H1 (cell line): ENCODE measurements at regions not wholly inside any gene's neighbourhood (a gene's known extent, or its start where the extent isn't known, plus 50 kb on each side); places are given as distances from the start of the nearest gene placed in this dataset.
"Not testable (repeated sequence)": the region's sequence is repeated elsewhere in the genome, so short reads cannot be mapped to it uniquely, and the experiment has no call there.

Source experiments
- CTCF ChIA-PET: fragments of 300-600 bp; sonication (Branson Sonifier 250); formaldehyde crosslinking; loops from one replicate; lab custom pipeline; 2021; ENCODE audit not compliant: partially characterized antibody; lab: Charles Lee
- POLR2A ChIA-PET: fragments of 300-600 bp; sonication (Branson Sonifier 250); formaldehyde crosslinking; loops from one replicate; lab custom pipeline; 2021; ENCODE audit warnings: inconsistent platforms; ENCODE audit not compliant: partially characterized antibody; lab: Charles Lee
- DNase-seq, 2 experiments: peaks; one replicate each; pipeline versions ENCODE4 v3.0.0 to v3.0.0-alpha.2; 2010 to 2022; ENCODE audit warnings: low spot score in 2 of 2, low read depth in 1 of 2, mixed read lengths in 1 of 2
- FAIRE-seq: peaks from 2 replicates; lab custom pipeline; 2011; peaks lifted over from hg19 to GRCh38; lab: Jason Lieb, UNC
- H2AFZ ChIP-seq: 2 replicates; pipeline ENCODE4 v1.8.1; 2012; ENCODE audit warnings: low read length, inconsistent platforms
- H2AK5ac ChIP-seq: 2 replicates; pipeline ENCODE4 v1.6.1; 2013; ENCODE audit warnings: low read depth, low read length
- H2BK120ac ChIP-seq: replicated peaks from 2 replicates; pipeline ENCODE3; 2013; ENCODE audit warnings: low read depth, low read length, inconsistent platforms
- H2BK12ac ChIP-seq: 2 replicates; pipeline ENCODE4 v1.6.1; 2013; ENCODE audit warnings: low read depth, low read length
- H2BK15ac ChIP-seq: 2 replicates; pipeline ENCODE4 v1.6.1; 2013; ENCODE audit warnings: low read length
- H2BK20ac ChIP-seq: 2 replicates; pipeline ENCODE4 v1.6.1; 2013; ENCODE audit warnings: low read length
- H2BK5ac ChIP-seq: 2 replicates; pipeline ENCODE4 v1.6.1; 2013; ENCODE audit warnings: low read depth, low read length
- H3K14ac ChIP-seq: 2 replicates; pipeline ENCODE4 v1.6.1; 2013; ENCODE audit warnings: inconsistent platforms; ENCODE audit not compliant: insufficient read length
- H3K18ac ChIP-seq: 2 replicates; pipeline ENCODE4 v1.6.1; 2013; ENCODE audit warnings: low read length; ENCODE audit errors: extremely low read depth
- H3K23ac ChIP-seq: 2 replicates; pipeline ENCODE4 v1.6.1; 2013; ENCODE audit warnings: inconsistent platforms; ENCODE audit not compliant: insufficient read length
- H3K23me2 ChIP-seq: 2 replicates; pipeline ENCODE4 v1.6.1; 2013; ENCODE audit warnings: low read depth, low read length
- H3K27ac ChIP-seq: 2 replicates; pipeline ENCODE4 v1.6.1; 2011; ENCODE audit warnings: low read depth, low read length, inconsistent platforms
- H3K27me3 ChIP-seq, 4 experiments: replicated peaks in 1 of 4; 1 replicate in 1 of 4; 2 replicates in 3 of 4; pipeline versions ENCODE4 v1.6.1 to v1.8.1; 2011 to 2013; ENCODE audit warnings: low read length in 3 of 4, mild to moderate bottlenecking in 3 of 4, inconsistent platforms in 2 of 4, mixed read lengths in 2 of 4, moderate library complexity in 1 of 4; ENCODE audit not compliant: control insufficient read depth in 3 of 4, insufficient read depth in 3 of 4; ENCODE audit errors: extremely low read depth in 1 of 4
- H3K36me3 ChIP-seq, 4 experiments: 2 replicates each; pipeline versions ENCODE4 v1.6.1 to v1.8.1; 2011 to 2013; ENCODE audit warnings: mild to moderate bottlenecking in 4 of 4, low read length in 3 of 4, moderate library complexity in 2 of 4, control low read depth in 1 of 4, inconsistent platforms in 1 of 4; ENCODE audit not compliant: insufficient read depth in 4 of 4, control insufficient read depth in 2 of 4
- H3K4ac ChIP-seq: replicated peaks from 2 replicates; pipeline ENCODE3; 2013; ENCODE audit warnings: low read length, low read depth, mixed read lengths, inconsistent platforms; ENCODE audit not compliant: insufficient read length
- H3K4me1 ChIP-seq, 4 experiments: replicated peaks in 1 of 4; 1 replicate in 1 of 4; 2 replicates in 3 of 4; pipeline versions ENCODE4 v1.6.1 to v1.8.1; 2011 to 2013; ENCODE audit warnings: low read length in 3 of 4, inconsistent platforms in 2 of 4, mixed read lengths in 1 of 4; ENCODE audit not compliant: insufficient read depth in 4 of 4, control insufficient read depth in 3 of 4
- H3K4me2 ChIP-seq, 2 experiments: 2 replicates each; pipeline versions ENCODE4 v1.6.1 to v1.8.1; 2011 to 2013; ENCODE audit warnings: low read depth in 2 of 2, low read length in 2 of 2, control low read depth in 1 of 2, inconsistent platforms in 1 of 2, mild to moderate bottlenecking in 1 of 2; ENCODE audit not compliant: insufficient read depth in 1 of 2
- H3K4me3 ChIP-seq, 4 experiments: fragments of 200-600, 300-600 bp in 1 of 4; sonication (generic), shearing (Covaris generic), sonication (Bioruptor Twin) in 1 of 4; 2 replicates each; pipeline versions ENCODE4 v1.5.1 to v1.8.1; 2011 to 2016; ENCODE audit warnings: low read length in 4 of 4, low read depth in 3 of 4, control low read depth in 2 of 4, inconsistent platforms in 2 of 4, mild to moderate bottlenecking in 2 of 4, mixed read lengths in 1 of 4, moderate library complexity in 1 of 4; ENCODE audit not compliant: insufficient read depth in 2 of 4; ENCODE audit errors: extremely low read depth in 1 of 4
- H3K56ac ChIP-seq: replicated peaks from 2 replicates; pipeline ENCODE3; 2013; ENCODE audit warnings: low read depth, mild to moderate bottlenecking, mixed read lengths, low read length, inconsistent platforms; ENCODE audit not compliant: insufficient read length
- H3K79me1 ChIP-seq: 2 replicates; pipeline ENCODE4 v1.6.1; 2013; ENCODE audit warnings: low read depth, low read length, control low read depth
- H3K79me2 ChIP-seq, 2 experiments: 2 replicates each; pipeline versions ENCODE4 v1.6.1 to v1.8.1; 2012 to 2013; ENCODE audit warnings: low read length in 2 of 2, mild to moderate bottlenecking in 2 of 2, inconsistent platforms in 1 of 2; ENCODE audit not compliant: insufficient read depth in 2 of 2, control insufficient read depth in 1 of 2
- H3K9ac ChIP-seq, 4 experiments: replicated peaks in 1 of 4; 1 replicate in 1 of 4; 2 replicates in 3 of 4; pipeline versions ENCODE4 v1.6.1 to v1.8.1; 2011 to 2013; ENCODE audit warnings: low read depth in 3 of 4, low read length in 3 of 4, control low read depth in 2 of 4, mild to moderate bottlenecking in 2 of 4, moderate library complexity in 2 of 4, inconsistent platforms in 1 of 4; ENCODE audit errors: extremely low read depth in 1 of 4
- H3K9me3 ChIP-seq, 2 experiments: 2 replicates each; pipeline versions ENCODE4 v1.6.1 to v1.8.1; 2012 to 2013; ENCODE audit warnings: mild to moderate bottlenecking in 2 of 2, moderate library complexity in 2 of 2, control low read depth in 1 of 2, inconsistent platforms in 1 of 2, low read depth in 1 of 2, low read length in 1 of 2, mixed read lengths in 1 of 2; ENCODE audit not compliant: insufficient read depth in 2 of 2
- H4K20me1 ChIP-seq, 2 experiments: replicated peaks in 1 of 2; 2 replicates each; pipeline versions ENCODE3 to v1.8.1; 2011 to 2013; ENCODE audit warnings: inconsistent platforms in 2 of 2, low read length in 2 of 2, mild to moderate bottlenecking in 1 of 2; ENCODE audit not compliant: insufficient read depth in 2 of 2, control insufficient read depth in 1 of 2
- H4K5ac ChIP-seq: 2 replicates; pipeline ENCODE4 v1.6.1; 2013; ENCODE audit warnings: low read length, low read depth, mixed read lengths, inconsistent platforms; ENCODE audit not compliant: insufficient read length
- H4K8ac ChIP-seq: 2 replicates; pipeline ENCODE4 v1.8.0; 2013; ENCODE audit warnings: mild to moderate bottlenecking, moderate library complexity, low read length, inconsistent platforms; ENCODE audit not compliant: insufficient read depth; ENCODE audit errors: extremely low read depth
- H4K91ac ChIP-seq: replicated peaks from 2 replicates; pipeline ENCODE3; 2013; ENCODE audit warnings: low read length, mixed read lengths, inconsistent platforms; ENCODE audit not compliant: insufficient read length
- WGBS, 2 experiments: shearing (Covaris generic) in 1 of 2; methylation state at CpG; one replicate each; pipeline versions ENCODE4 v1.1.6 to v1.1.7; 2013 to 2015; ENCODE audit warnings: low lambda C conversion rate in 2 of 2, mixed read lengths in 2 of 2, inconsistent platforms in 1 of 2, low coverage in 1 of 2, missing lambda C conversion rate in 1 of 2; ENCODE audit not compliant: insufficient replicate concordance in 2 of 2, insufficient coverage in 1 of 2, insufficient read length in 1 of 2; ENCODE audit errors: extremely low coverage in 1 of 2, missing lambda C conversion rate in 1 of 2; 5-methylcytosine and 5-hydroxymethylcytosine counted together

- H4K5ac ChIP-seq, H2BK5ac ChIP-seq, H2AK5ac ChIP-seq, H3K36me3 ChIP-seq, H4K20me1 ChIP-seq, H2BK120ac ChIP-seq, H2BK20ac ChIP-seq, POLR2A ChIA-PET, H2BK15ac ChIP-seq, H3K9ac ChIP-seq, H3K79me2 ChIP-seq, DNase-seq, H3K4me3 ChIP-seq, H2AFZ ChIP-seq, H3K27me3 ChIP-seq, H3K23ac ChIP-seq, H3K23me2 ChIP-seq, H3K56ac ChIP-seq, FAIRE-seq, H3K18ac ChIP-seq, H3K4ac ChIP-seq, H2BK12ac ChIP-seq, H3K79me1 ChIP-seq, H3K14ac ChIP-seq, H3K4me1 ChIP-seq, H4K91ac ChIP-seq, H4K8ac ChIP-seq, H3K4me2 ChIP-seq, H3K27ac ChIP-seq: not testable (repeated sequence)
- 66% methylated on average over 4 of the region's 4 CpGs; no CpG with 5 or more reads in 1 of the 2 experiments for WGBS, 2 experiments
- CTCF ChIA-PET: interaction anchor here (0.7 kb wide), 1 partner anchor 711 kb away, joined by 3 read pairs; no protein-coding TSS in a partner anchor
- peaks cover 3 to 61% of the 10 kb centered on the region in 2 experiments; a peak in 3 of 4 replicates for H3K9me3 ChIP-seq
These were observed 520.8 kb downstream of the KCNJ18 start for GRCh38 chr17:22213169-22213568.
